ENCODE measurements at regions not wholly inside any gene's neighbourhood (a gene's known extent, or its start where the extent isn't known, plus 50 kb on each side); places are given as distances from the start of the nearest gene placed in this dataset.

DNA sequence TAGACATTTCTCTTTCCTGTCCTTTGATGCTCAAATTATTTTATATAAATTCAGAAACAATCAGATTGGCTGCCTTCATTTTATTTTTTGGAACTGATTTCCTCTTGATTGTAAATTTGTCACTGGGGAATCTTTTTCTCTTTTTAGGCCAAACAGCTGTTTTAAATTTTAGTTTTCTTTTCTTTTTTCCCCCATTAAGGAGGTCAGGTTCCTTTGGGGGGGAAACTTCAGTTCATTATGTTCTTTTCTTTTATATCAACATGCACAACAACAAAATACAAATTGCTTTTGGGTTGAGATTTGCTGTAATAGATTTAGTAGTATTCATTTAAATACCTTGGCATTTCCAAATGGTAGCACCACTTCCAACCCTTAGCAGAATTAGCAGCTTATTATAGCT, 264.8 kb upstream of the SPRY2 start:
- TF ChIP-seq, protein P1, sequence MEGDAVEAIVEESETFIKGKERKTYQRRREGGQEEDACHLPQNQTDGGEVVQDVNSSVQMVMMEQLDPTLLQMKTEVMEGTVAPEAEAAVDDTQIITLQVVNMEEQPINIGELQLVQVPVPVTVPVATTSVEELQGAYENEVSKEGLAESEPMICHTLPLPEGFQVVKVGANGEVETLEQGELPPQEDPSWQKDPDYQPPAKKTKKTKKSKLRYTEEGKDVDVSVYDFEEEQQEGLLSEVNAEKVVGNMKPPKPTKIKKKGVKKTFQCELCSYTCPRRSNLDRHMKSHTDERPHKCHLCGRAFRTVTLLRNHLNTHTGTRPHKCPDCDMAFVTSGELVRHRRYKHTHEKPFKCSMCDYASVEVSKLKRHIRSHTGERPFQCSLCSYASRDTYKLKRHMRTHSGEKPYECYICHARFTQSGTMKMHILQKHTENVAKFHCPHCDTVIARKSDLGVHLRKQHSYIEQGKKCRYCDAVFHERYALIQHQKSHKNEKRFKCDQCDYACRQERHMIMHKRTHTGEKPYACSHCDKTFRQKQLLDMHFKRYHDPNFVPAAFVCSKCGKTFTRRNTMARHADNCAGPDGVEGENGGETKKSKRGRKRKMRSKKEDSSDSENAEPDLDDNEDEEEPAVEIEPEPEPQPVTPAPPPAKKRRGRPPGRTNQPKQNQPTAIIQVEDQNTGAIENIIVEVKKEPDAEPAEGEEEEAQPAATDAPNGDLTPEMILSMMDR (IDR thresholded peaks at IDR 0.05) = no peak
- TF ChIP-seq POLR2A (IDR thresholded peaks at IDR 0.05) = no peak
